ENCODE measurements at regions not wholly inside any gene's neighbourhood (a gene's known extent, or its start where the extent isn't known, plus 50 kb on each side); places are given as distances from the start of the nearest gene placed in this dataset.

DNA sequence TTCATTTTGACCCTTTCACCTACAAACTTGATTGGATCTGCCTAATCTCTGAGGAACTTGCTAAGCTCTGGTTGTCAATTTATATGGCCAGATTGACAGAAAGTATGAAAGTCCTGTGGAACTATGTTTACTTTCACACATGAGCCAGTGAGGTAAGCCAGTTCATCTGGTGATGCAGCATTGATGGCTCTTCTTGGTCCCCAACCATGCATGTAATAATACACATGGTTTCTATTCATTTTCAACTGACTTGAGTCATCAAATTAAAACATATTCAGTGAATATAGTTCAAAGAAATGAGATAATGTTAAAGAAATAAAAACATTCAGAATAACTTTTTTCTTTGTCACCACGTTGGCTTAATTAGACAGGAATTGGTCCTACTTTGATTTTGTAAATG is 336.1 kb upstream of the THBS1 start:
- DNase-seq: peak; percentile 12
- Histone ChIP-seq H3K27ac (peak overlapping the region; percentile 56; the same call in 1 of the 2 replicates), H3K9ac (no peak overlapping the region), H3K4me1 (ENCODE audit: insufficient read depth) (peaks cover 64% of the 10 kb centered on the region), H3K79me2 (ENCODE audit: insufficient read depth) (no peaks in the 10 kb centered on the region), H3K4me3 (no peak overlapping the region), H3K4me2 (ENCODE audit: unreplicated experiment) (no peak overlapping the region), H3K27me3 (replicated peaks; ENCODE audit: insufficient read depth) (no peaks in the 10 kb centered on the region), H2AFZ (no peak overlapping the region), H3F3A (ENCODE audit: insufficient read depth) (peaks cover 89% of the 10 kb centered on the region), H4K20me1 (ENCODE audit: insufficient read depth) (no peaks in the 10 kb centered on the region), H3K9me2 (ENCODE audit: insufficient read depth) (0 out of 2 replicates have a peak, but pooled peaks cover 3% of the 10 kb centered on the region), H3K36me3 (ENCODE audit: low read depth) (no peaks in the 10 kb centered on the region), H3K9me3 (ENCODE audit: low read depth) (no peaks in the 10 kb centered on the region)
- WGBS, 2 experiments (ENCODE audit: low coverage in 1 of 2, low lambda C conversion rate in 2 of 2, missing lambda C conversion rate in 2 of 2): 7 to 21% methylated on average over 1 of the region's 1 CpG
- in situ Hi-C loops (cut with MboI): no loop called here
- TF ChIP-seq EZH2 (IDR thresholded peaks at IDR 0.05; ENCODE audit: insufficient read depth, poor library complexity, severe bottlenecking) (no peak), EZH2phosphoT487 (IDR thresholded peaks at IDR 0.05; ENCODE audit: insufficient read depth, low read depth) (no peak)

DNA sequence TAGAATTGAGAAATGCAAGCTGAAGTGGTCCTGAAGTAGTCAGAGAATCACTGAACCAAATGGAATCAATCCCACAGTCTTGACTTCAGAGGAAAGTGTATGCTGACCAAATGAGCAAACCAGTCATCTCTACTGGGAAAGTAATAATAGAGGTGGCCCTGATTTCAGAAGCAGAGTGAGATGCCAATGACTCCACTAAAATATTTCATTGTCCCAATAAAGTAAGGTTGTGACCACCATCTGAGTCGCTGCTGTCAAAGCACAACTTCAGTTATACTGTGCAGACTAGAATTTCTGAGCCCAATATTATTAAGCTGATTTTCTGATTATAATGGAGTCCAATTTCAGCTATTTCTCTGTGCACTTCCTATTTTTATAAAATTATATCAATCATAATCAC is 334.4 kb upstream of the THBS1 start:
- Histone ChIP-seq H3K4me1 (ENCODE audit: insufficient read depth) (peaks cover 67% of the 10 kb centered on the region), H3K9me2 (ENCODE audit: insufficient read depth) (peaks cover 3% of the 10 kb centered on the region; the same call in 1 of the 2 replicates), H2AFZ (no peak overlapping the region), H3F3A (ENCODE audit: insufficient read depth) (peaks cover 89% of the 10 kb centered on the region), H3K27ac (peak overlapping the region; percentile 95), H3K9me3 (ENCODE audit: low read depth) (no peaks in the 10 kb centered on the region), H4K20me1 (ENCODE audit: insufficient read depth) (no peaks in the 10 kb centered on the region), H3K79me2 (ENCODE audit: insufficient read depth) (no peaks in the 10 kb centered on the region), H3K4me3 (no peak overlapping the region), H3K36me3 (ENCODE audit: low read depth) (no peaks in the 10 kb centered on the region), H3K4me2 (ENCODE audit: unreplicated experiment) (no peak overlapping the region), H3K9ac (no peak overlapping the region), H3K27me3 (replicated peaks; ENCODE audit: insufficient read depth) (no peaks in the 10 kb centered on the region)
- 47 to 60% methylated on average over 1 of the region's 1 CpG for WGBS, 2 experiments (ENCODE audit: low coverage in 1 of 2, low lambda C conversion rate in 2 of 2, missing lambda C conversion rate in 2 of 2)
- DNase-seq: peak; percentile 36
- TF ChIP-seq EZH2phosphoT487 (IDR thresholded peaks at IDR 0.05; ENCODE audit: insufficient read depth, low read depth) (no peak), EZH2 (IDR thresholded peaks at IDR 0.05; ENCODE audit: insufficient read depth, poor library complexity, severe bottlenecking) (no peak)
- in situ Hi-C loops (cut with MboI): no loop called here

DNA sequence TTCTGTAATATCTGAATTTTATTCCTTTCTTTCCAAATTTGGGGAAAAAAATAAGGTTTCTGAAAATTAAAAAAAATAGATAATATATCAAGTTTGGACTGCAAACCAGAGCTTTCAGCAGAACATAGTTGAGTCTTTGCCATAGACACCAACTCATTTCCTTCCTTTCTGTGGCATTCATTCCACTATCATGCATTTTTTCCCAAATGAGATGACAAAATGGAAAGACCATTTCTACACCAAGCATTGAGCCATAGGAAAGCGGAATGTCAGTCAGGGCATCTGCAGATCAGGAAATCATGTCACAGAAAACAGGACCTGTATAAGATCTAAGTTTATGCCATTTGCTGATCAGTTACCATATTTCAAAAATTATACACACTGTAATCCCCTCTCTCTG is 333.3 kb upstream of the THBS1 start:
- Histone ChIP-seq H2AFZ (no peak overlapping the region), H4K20me1 (ENCODE audit: insufficient read depth) (no peaks in the 10 kb centered on the region), H3K27me3 (replicated peaks; ENCODE audit: insufficient read depth) (no peaks in the 10 kb centered on the region), H3K4me1 (ENCODE audit: insufficient read depth) (peaks cover 69% of the 10 kb centered on the region), H3K79me2 (ENCODE audit: insufficient read depth) (no peaks in the 10 kb centered on the region), H3F3A (ENCODE audit: insufficient read depth) (peaks cover 88% of the 10 kb centered on the region), H3K9me3 (ENCODE audit: low read depth) (no peaks in the 10 kb centered on the region), H3K36me3 (ENCODE audit: low read depth) (no peaks in the 10 kb centered on the region), H3K27ac (peak overlapping the region; percentile 95), H3K4me3 (no peak overlapping the region), H3K4me2 (ENCODE audit: unreplicated experiment) (peak overlapping the region; percentile 48), H3K9ac (peak overlapping the region; percentile 69), H3K9me2 (ENCODE audit: insufficient read depth) (peaks cover 3% of the 10 kb centered on the region; the same call in 1 of the 2 replicates)
- in situ Hi-C loops (cut with MboI): no loop called here
- peak; percentile 84 for DNase-seq
- peak; percentile 91 for TF ChIP-seq EZH2phosphoT487 (IDR thresholded peaks at IDR 0.05; ENCODE audit: insufficient read depth, low read depth)
- TF ChIP-seq EZH2 (IDR thresholded peaks at IDR 0.05; ENCODE audit: insufficient read depth, poor library complexity, severe bottlenecking): no peak
- WGBS, 2 experiments (ENCODE audit: low coverage in 1 of 2, low lambda C conversion rate in 2 of 2, missing lambda C conversion rate in 2 of 2): 38 to 54% methylated on average over 1 of the region's 1 CpG

DNA sequence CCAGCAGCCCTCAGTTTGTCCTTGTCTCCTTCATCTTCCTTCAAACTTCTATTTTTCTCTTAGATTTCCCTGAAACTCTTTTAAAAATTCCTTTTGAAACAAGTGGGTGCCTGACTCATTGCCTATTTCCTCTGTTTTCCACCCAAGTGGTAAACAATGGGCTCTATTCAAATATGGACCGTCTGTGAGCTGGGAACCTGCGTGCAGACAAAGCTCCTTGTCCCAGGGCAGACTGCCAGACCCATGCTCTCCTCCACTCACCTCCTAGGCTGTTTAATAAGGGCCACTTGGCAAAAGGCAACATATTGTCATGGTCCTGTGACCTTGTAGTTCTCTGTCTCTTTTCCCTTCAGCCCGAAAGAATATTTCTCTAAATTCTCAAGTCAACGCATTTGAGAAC is 332.7 kb upstream of the THBS1 start:
- H3K9ac ChIP-seq: peak overlapping the region; percentile 69
- H3K27ac ChIP-seq: peak overlapping the region; percentile 95
- H3K27me3 ChIP-seq (replicated peaks; ENCODE audit: insufficient read depth): no peaks in the 10 kb centered on the region
- H3F3A ChIP-seq (ENCODE audit: insufficient read depth): peaks cover 81% of the 10 kb centered on the region
- no peak overlapping the region for H3K4me3 ChIP-seq
- H3K79me2 ChIP-seq (ENCODE audit: insufficient read depth): no peaks in the 10 kb centered on the region
- H4K20me1 ChIP-seq (ENCODE audit: insufficient read depth): no peaks in the 10 kb centered on the region
- peak overlapping the region; percentile 48 for H3K4me2 ChIP-seq (ENCODE audit: unreplicated experiment)
- H3K9me2 ChIP-seq (ENCODE audit: insufficient read depth): peaks cover 3% of the 10 kb centered on the region; the same call in 1 of the 2 replicates
- DNase-seq: peak; percentile 89
- WGBS, 2 experiments (ENCODE audit: low coverage in 1 of 2, low lambda C conversion rate in 2 of 2, missing lambda C conversion rate in 2 of 2): 41 to 44% methylated on average over 4 of the region's 4 CpGs
- TF ChIP-seq EZH2phosphoT487 (IDR thresholded peaks at IDR 0.05; ENCODE audit: insufficient read depth, low read depth): no peak
- no peak for TF ChIP-seq EZH2 (IDR thresholded peaks at IDR 0.05; ENCODE audit: insufficient read depth, poor library complexity, severe bottlenecking)
- H2AFZ ChIP-seq: no peak overlapping the region
- no peaks in the 10 kb centered on the region for H3K36me3 ChIP-seq (ENCODE audit: low read depth)
- H3K4me1 ChIP-seq (ENCODE audit: insufficient read depth): peaks cover 63% of the 10 kb centered on the region
- in situ Hi-C loops (cut with MboI): no loop called here
- H3K9me3 ChIP-seq (ENCODE audit: low read depth): no peaks in the 10 kb centered on the region

DNA sequence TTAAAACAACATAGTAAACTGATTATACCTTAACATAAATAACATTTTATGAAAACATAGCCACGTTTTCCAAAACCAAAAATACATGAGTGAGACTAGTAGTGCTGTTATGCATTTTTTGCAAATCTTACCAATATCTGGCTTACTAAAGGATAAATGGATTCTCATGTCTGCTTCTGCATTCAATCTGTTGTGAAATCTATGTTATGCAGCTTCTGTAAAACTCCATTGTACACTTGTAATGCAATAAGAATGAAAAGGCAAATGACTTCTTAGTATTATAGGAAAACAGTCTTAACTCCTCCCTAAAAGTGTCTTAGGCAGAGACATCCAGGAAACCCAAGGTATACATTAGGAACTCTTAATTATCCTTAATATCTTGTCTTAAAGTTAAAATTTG is 330.9 kb upstream of the THBS1 start:
- H3F3A ChIP-seq (ENCODE audit: insufficient read depth): peaks cover 72% of the 10 kb centered on the region
- H3K4me3 ChIP-seq: no peak overlapping the region
- H3K9me3 ChIP-seq (ENCODE audit: low read depth): no peaks in the 10 kb centered on the region
- WGBS, 2 experiments (ENCODE audit: low coverage in 1 of 2, low lambda C conversion rate in 2 of 2, missing lambda C conversion rate in 2 of 2): 4 to 29% methylated on average over 1 of the region's 1 CpG
- H3K4me1 ChIP-seq (ENCODE audit: insufficient read depth): peaks cover 51% of the 10 kb centered on the region
- in situ Hi-C loops (cut with MboI): no loop called here
- H3K36me3 ChIP-seq (ENCODE audit: low read depth): no peaks in the 10 kb centered on the region
- no peak overlapping the region for H3K4me2 ChIP-seq (ENCODE audit: unreplicated experiment)
- no peak overlapping the region for H3K9ac ChIP-seq
- no peak for DNase-seq
- no peaks in the 10 kb centered on the region for H3K27me3 ChIP-seq (replicated peaks; ENCODE audit: insufficient read depth)
- no peaks in the 10 kb centered on the region for H4K20me1 ChIP-seq (ENCODE audit: insufficient read depth)
- no peak overlapping the region for H2AFZ ChIP-seq
- H3K9me2 ChIP-seq (ENCODE audit: insufficient read depth): no peaks in the 10 kb centered on the region; the same call in 1 of the 2 replicates
- no peak for TF ChIP-seq EZH2phosphoT487 (IDR thresholded peaks at IDR 0.05; ENCODE audit: insufficient read depth, low read depth)
- no peak for TF ChIP-seq EZH2 (IDR thresholded peaks at IDR 0.05; ENCODE audit: insufficient read depth, poor library complexity, severe bottlenecking)
- no peaks in the 10 kb centered on the region for H3K79me2 ChIP-seq (ENCODE audit: insufficient read depth)
- H3K27ac ChIP-seq: peak overlapping the region; percentile 95
